NCI-H69 (cell line): ENCODE measurements at regions not wholly inside any gene's neighbourhood (a gene's known extent, or its start where the extent isn't known, plus 50 kb on each side); places are given as distances from the start of the nearest gene placed in this dataset.
"Not testable (repeated sequence)": the region's sequence is repeated elsewhere in the genome, so short reads cannot be mapped to it uniquely, and the experiment has no call there.

Experiments
- DNase-seq: peaks from one replicate; lab custom pipeline; 2025; lab: John Stamatoyannopoulos, UW

DNA sequence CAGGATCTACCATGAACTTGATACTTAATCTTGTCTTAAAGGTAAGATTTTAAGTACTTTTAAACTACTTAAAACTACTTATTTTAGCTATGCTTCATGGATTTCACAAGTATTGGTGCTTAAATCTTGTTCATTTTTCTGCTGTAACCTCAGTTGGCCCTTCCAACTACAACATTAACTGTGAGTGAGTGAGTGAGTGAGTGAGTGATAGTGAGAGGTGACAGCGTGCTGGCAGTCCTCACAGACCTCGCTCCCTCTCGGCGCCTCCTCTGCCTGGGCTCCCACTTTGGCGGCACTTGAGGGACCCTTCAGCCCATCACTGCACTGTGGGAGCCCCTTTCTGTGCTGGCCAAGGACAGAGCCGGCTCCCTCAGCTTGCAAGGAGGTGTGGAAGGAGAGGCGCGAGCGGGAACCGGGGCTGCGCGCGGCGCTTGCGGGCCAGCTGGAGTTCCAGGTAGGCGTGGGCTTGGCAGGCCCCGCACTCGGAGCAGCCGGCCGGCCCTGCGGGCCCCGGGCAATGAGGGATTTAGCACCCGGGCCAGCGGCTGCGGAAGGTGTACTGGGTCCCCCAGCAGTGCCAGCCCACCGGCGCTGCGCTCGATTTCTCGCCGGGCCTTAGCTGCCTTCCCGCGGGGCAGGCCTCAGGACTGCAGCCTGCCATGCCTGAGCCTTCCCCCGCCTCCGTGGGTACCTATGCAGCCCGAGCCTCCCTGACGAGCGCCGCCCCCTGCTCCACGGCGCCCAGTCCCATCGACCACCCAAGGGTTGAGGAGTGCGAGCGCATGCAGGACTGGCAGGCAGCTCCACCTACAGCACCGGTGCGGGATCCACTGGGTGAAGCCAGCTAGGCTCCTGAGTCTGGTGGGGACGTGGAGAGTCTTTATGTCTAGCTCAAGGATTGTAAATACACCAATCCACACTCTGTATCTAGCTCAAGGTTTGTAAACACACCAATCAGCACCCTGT, 1558.6 kb upstream of the SEL1L start:
- DNase-seq: not testable (repeated sequence)

GRCh38 chr14:83096092-83096491, 1562.4 kb upstream of the SEL1L start:
- DNase-seq: no peak

DNA sequence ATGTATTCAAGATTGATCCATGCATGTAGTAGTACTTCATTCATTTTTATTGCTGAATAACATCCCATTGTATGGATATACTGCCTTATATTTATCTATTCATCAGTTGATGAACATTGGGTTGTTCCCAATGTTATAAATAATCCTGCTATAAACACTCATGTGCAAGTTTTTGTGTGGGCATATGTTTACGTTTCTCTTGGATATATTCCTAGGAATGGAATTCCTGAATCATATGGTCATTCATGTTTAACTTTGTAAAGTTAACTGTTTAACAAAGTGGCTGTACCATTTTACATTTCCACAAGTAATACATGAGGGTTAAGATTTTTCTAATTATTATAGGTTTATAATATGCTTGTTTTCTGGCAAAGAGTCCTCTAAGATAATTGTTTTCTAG, 1568.2 kb upstream of the SEL1L start:
- no peak for DNase-seq

DNA sequence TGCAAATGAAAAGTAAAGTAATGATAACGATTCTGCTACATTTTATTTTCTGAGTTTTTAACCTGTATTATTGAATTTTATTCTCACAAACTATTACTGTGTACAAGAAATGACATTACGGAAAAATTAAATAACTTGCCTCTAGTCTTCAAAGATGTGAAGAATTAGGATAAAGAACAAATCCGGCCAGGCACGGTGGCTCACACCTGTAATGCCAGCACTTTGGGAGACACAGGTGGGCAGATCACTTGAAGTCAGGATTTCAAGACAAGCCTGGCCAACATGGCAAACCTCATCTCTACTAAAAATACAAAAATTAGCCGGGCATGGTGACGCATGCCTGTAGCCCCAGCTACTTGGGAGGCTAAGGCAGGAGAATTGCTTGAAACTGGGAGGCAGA, 1584.4 kb upstream of the SEL1L start:
- DNase-seq: no peak

DNA sequence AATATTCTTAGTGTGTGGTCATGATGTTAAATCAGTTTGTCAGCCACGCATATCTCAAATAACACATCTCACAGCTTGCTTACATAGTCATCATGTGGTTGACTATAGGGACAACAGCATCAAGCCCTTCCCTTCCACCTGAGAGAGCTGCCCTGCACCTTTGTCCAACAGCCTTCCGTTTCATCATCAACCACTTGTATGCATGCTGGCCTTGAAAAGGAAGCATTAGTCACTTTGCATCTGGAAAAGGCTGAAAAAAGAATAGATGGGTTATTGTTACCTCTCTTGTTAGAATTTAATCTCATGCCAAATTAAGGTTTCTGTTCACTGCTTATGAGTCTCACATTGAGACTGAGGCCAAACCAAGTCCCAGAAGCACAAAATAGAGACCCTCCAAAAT, 1586.5 kb upstream of the SEL1L start:
- peak; percentile 35 for DNase-seq

GRCh38 chr14:83126076-83126475, 1592.4 kb upstream of the SEL1L start:
- no peak for DNase-seq

- peak; percentile 8 for DNase-seq
These were observed 1595.1 kb upstream of the SEL1L start for GRCh38 chr14:83128783-83129182.

- DNase-seq: no peak
These were observed 1595.8 kb upstream of the SEL1L start for GRCh38 chr14:83129496-83129895.

DNA sequence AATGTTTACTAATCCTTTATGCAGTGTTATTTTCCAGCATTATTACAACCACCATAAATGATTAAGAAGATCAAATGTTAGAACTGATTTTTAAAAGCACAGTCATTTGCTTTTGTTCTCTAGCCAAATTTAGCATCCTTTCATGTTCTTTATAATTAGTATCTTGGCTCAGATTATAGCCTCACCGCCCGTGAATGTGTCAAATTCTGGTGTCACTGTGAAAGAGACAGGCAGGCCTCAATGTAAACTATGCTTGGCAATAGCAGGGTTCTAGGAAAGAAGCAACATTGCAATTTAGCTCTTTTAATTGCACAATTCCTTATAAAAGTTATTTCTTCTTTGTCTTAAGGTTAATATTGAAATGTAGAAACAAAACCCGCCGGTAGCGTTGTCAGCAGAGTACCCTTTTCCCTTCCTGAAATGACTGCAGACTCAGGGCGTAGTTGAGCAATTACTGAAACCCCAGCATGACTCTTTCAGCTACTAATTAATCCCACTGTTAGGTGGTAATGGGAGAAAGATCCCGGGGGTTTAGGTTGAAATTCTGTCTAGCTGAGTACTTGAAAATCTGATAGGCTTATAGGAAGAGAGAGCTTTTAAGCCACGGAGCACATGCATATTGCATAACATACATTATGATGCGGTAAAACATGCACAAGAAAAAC, 1600.5 kb upstream of the SEL1L start:
- peak; percentile 97 for DNase-seq

GRCh38 chr14:83140756-83141155, 1607.1 kb upstream of the SEL1L start:
- no peak for DNase-seq

GRCh38 chr14:83147006-83147405, 1613.4 kb upstream of the SEL1L start:
- DNase-seq: no peak

GRCh38 chr14:83151571-83151970, 1617.9 kb upstream of the SEL1L start:
- peak; percentile 63 for DNase-seq

DNA sequence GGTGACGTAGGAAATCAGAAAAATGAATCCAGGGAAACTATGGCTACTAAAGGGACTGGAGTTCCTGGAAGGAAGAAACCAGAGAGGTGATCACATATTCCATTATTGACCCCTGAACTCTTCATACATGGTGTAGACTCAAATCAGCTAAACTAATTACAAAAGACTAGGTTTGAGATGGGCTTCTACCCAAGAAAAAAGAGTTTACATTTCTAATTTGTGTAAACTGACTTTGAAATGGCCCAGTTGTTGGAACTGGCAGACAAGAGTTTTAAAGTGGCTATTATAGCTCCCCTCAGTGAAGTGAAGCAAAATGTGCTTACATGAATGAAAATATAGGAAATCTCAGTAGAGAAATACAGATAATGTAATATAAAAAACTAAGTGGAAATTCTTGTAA, 1619.4 kb upstream of the SEL1L start:
- DNase-seq: peak; percentile 32

GRCh38 chr14:83162361-83162929, 1628.8 kb upstream of the SEL1L start:
- no peak for DNase-seq

DNA sequence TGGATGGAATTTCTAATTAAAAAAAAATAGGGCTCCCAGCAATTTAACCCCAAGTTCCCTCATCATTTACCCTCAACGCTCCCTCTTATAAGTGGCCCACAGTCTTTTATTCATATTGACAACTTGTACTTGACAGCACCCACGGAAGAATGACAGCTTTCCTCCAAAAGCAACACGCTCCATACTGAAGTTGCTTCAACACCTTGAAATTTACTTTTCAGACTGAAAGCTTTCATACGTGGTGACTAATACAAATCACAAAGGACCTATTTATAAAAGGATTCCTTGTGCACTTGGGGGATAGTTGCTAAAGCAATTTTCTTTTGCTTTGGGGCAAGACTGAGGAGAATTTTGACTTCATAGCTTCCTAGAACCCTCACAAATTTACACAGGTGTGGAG, 1629.4 kb upstream of the SEL1L start:
- DNase-seq: no peak

- peak; percentile 27 for DNase-seq
These were observed 1630.4 kb upstream of the SEL1L start for GRCh38 chr14:83164016-83164415.

DNA sequence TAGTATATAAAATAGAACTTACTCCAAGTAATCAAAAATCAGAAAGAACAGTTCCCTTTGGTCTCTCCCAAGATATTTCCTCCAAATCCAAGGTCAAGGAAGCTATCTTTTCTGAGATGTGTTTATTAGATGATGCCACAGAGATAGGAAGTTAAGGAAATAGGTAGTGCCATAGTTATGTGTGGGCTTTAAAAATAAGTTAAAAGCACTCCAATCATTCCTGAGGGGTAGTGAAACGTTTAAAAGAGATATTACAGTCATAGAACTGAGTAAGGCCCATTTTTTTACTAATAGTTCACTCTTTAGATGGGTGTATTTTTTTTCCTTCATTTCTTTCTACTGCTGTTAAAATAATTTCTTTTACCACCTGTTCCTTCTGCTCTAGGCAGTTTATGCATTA, 1630.9 kb upstream of the SEL1L start:
- DNase-seq: no peak

DNA sequence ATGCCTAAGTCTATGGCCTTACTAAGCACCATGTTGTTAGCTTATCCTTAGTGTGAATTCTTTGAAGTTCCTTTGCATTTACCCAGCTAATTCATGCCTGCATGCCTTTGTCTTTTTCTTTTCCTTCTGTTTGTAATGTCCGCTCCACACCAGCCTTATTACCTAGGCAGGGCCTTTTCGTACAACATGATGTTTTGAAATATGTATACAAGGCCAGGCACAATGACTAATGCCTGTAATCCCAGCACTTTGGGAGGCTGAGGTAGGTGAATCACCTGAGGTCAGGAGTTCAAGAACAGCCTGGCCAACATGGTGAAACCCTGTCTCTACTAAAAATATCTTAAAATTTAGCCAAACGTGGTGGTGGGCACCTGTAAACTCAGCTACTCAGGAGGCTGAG, 1636.5 kb upstream of the SEL1L start:
- no peak for DNase-seq

- DNase-seq: no peak
These were observed 1638.1 kb upstream of the SEL1L start for GRCh38 chr14:83171761-83172160.

GRCh38 chr14:83172363-83172762, 1638.7 kb upstream of the SEL1L start:
- DNase-seq: no peak

GRCh38 chr14:83173687-83174086, 1640.0 kb upstream of the SEL1L start:
- DNase-seq: no peak

DNA sequence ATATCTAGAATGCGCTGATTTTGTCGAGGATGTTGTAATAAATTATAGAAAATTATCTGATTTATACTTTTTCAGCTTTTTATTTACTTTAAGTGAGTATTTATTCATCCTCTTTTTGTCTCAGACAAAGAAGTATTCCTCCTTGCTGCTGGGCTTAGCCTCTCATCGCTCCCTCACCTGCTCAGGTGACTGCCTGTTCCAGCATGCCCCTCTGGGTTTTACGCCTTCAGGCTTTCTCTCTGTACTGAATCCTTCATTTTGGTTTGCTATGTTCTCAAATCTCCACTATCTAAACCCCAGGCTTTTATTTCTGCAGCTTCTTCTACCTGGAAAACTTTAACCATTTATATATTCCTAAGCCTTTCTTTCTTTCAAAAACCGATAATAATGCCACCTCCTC, 1650.9 kb upstream of the SEL1L start:
- peak; percentile 33 for DNase-seq

GRCh38 chr14:83188311-83188710, 1654.7 kb upstream of the SEL1L start:
- not testable (repeated sequence) for DNase-seq
